NCI-H2107 treated with DMSO at 0.1 percent for 48 hours (cell line): ENCODE measurements at regions not wholly inside any gene's neighbourhood (a gene's known extent, or its start where the extent isn't known, plus 50 kb on each side); places are given as distances from the start of the nearest gene placed in this dataset.
A peak's percentile ranks its signal among the peaks of the same experiment; 100 is the strongest.

Experiments
- DNase-seq: peaks from one replicate; lab custom pipeline; 2025; ENCODE audit not compliant: unreplicated experiment; lab: John Stamatoyannopoulos, UW

DNA sequence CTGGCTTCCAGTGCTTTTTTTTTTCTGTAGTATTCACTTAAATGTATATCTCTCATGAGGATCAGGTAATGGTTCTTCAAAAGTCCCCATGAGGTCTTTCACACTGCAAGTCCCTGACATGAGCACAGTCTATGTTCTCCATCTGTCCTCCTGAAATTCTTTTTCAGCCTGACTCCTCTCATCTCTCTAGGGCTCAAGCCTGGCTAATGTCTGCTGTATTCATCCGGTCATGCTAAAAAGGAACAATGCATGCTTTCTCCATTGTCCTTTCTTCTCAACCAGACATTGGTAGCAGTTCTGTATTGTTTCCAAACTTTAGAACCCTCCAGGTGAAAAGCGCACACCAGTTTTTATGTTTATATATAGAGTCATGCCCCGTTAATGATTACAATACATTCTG, 368.3 kb upstream of the OLFM3 start:
- DNase-seq, result no peak

DNA sequence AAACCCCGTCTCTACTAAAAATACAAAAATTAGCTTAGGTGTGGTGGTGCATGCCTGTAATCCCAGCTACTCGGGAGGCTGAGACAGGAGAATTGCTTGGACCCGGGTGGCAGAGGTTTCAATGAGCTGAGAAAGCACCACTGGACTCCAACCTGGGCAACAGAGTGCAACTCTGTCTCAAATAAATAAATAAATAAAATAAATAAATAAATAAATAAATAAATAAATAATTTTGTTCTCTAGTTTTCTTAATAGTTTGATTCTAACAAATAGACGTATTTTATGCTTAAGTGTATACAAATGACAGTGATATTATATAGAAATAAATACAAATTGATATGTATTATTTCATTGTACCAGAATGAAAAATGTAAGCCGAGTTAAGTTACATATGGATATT, 339.9 kb upstream of the OLFM3 start:
- DNase-seq, result no peak

DNA sequence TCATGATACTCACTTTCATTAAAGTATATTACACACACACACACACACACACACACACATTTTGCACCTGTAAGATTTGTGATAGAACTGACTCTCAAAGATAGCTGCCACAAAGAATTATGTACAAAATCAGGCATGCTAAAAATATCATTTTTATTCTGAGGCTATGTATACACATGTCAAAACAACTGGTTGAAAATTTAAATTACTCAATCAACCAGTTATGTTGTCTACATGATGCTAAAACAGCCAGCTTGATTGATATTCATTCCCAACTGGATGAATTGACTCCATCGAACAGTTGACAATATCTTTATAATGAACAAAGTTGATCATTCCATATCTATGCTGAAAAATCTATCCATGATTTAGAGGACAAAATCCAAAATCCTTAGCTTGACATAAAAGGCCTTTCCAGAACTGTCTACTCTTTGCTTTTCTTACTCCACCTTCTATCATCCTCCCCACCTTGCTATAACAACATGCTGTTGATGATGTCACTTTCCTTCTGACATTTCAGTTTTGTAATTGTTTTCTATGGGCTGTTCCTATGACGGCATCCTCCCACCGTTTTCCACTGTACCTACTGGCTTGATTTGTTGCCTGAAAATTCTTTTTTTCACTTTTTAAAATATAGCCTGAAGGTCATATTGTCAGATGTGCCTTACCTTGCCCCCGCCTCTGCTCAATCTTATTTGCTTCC, 321.5 kb upstream of the OLFM3 start:
- DNase-seq, result no peak

DNA sequence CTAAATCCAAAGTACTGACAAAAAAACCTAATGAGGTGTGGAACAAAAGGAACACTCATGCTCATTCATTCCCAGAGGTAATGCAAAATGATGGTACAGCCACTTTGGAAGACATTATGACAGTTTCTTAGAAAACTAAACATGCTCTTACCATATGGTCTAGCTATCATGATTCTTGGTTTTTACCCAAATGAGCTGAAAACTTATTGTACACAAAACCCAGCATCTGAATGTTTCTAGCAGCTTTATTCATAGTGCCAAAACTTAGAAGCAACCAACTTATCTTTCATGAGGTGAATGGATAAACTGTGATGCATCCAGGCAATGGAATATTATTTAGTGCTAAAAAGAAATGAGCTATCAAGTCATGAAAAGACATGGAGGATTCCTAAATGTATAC, 318.4 kb upstream of the OLFM3 start:
- no peak for DNase-seq

DNA sequence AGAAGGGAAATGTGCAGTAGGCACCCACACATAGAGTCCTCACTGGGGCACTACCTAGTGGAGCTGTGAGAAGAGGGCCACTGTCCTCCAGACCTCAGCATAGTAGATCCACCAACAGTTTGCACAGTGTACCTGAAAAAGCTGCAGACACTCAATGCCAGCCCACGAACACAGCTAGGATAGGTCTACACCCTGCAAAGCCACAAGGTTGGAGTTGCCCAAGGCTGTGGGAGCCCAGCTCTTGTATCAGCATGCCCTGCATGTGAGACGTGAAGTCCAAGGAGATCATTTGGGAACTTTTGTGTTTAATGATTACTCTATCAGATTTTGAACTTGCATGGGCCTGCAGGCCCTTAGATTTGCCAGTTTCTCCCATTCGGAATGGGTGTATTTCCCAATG, 299.4 kb upstream of the OLFM3 start:
- DNase-seq, result no peak

DNA sequence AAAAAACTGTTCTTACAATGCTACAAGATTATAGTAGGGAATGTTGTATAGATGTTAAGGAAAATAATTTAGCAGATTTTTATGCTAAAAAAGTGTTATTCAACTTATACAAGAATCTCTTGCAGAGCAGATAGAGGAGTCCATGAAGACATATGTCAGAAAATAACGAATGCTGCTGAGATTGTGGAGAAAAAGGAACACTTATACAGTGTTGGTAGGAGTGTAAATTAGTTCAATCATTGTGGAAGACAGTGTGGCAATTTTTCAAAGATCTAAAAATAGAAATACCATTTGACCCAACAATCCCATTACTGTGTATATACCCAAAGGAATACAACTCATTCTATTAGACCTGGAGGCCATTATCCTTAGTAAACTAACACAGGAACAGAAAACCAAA, 286.2 kb upstream of the OLFM3 start:
- DNase-seq, result no peak

DNA sequence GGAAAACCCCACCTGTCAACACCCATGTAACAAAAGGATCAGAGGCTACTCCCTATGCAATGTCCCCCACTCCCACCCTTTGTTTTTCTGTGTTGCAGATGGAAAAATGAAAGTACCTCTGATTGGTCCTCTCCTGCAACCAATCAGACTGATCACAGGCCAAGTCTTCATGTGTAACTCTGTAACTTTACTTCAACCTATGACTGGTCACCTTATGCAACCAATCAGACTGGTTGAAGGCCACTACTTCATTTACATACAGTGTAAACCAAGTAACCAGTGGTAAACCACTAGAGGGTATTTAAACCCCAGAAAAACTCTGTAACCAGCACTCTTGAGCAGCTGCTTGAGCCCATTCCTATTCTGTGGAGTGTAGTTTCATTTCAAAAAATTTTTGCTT, 266.3 kb upstream of the OLFM3 start:
- no peak for DNase-seq

DNA sequence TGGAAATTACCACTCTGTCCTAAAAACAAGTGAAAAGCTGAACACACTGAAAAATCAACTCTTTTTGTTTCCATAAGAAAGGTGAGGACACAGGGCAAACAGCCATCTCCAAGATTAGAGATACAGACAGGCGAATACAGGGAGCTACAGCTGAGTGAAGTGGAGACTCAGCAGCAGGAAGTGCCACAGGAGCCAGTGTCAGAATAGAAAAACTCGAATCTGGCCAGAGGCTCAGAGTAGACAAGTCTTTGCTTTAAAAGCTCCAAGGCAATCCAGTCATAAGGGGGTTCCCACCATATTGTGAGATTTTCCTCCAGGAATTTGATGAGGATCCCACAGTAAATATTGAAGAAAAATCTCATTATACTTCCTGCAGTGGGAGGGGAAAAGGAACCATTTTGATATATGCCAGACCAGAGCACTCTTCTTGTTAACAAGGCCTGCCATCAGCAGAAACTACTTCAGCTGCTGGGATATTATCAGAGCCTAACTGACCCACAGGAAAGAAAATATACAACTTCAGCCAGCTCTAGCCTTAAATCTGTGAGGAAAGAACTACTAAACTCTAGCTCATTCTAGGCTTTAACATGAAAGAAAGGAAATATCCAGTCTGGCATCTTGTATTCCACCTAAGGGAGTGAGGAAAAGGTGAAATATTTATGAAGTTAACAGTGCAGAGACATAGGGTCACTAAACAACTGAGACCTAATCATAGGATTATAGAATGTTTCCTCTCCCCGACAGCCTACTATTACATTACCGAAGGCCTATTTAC, 256.2 kb upstream of the OLFM3 start:
- no peak for DNase-seq

DNA sequence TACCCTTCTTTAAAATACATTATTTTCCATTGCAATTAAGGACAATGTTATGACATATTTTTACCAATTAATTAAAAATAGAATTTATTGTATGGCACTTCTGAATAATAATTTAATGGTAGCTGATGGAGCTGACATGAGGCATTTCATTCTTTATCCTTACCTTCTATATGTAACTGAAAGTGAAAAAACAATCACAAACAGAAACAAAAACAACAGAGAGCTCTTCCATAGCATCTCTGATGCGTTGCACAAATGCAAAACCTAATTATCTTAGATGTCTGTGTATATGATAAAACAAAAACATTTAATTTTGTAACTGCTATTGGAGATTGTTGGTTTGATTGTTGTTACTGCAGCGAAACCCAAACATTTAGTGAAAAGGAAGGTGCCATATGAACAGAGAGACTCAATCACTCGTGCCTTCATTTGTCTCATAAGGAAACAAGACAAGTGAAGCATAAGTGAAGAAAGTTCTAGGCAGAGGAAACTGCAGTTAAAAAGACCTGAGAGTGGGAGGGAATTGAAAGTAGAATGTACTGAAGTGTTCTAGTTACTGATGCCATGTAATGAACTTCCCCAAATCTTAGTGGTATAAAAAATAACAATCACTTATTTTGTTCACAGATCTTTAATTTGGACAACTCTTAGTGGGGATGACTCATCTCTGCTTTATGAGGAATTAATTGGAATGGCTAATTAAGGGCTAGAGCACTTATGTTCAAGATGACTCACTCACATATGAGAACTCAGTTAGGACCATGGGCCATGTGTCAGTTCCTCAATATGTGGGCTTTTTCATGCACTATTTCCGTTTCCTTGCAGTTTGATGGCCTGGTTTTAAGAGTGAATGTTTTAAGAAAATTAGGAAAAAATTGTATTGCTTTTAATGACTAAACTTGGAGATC, 245.0 kb upstream of the OLFM3 start:
- no peak for DNase-seq

DNA sequence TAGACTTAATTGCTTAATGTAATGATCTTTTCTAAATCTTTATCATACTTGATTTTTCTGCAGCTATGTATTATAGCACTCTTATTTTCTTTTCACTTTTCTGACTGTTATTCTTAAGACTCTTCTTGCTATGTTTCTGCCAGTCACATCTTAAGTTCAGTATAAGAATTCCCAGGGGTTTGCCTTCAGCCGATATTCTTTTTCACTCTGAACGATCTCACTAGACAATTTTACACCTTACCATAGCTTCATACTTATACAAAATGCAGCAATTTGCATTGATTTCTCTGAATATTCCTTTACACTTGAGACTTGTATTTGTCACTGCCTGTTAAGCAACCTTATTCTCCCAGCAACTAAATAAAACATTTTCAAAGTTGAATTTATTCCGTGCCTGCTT, 242.5 kb upstream of the OLFM3 start:
- DNase-seq, result no peak

DNA sequence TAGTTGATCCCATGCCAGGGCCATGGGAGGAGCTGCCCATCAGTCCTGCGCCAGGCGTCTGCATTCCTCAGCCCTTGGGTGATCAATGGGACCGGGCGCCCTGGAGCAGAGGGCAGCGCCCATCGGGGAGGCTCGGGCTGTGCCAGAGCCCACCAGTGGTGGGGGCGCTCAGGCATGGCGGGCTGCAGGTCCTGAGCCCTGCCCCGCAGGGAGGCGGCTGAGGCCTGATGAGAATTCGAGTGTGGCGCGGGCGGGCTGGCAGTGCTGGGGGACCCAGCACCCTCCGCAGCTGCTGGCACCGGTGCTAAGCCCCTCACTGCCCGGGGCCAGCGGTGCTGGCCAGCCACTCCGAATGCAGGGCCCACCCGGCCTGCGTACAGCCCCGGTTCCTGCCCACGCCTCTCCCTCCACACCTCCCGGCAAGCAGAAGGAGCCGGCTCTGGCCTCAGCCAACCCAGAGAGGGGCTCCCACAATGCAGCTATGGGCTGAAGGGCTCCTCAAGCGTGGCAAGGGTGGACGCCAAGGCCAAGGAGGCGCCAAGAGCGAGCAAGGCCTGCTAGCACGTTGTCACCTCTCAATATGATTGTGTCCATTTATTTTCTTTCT, 238.1 kb upstream of the OLFM3 start:
- no peak for DNase-seq

DNA sequence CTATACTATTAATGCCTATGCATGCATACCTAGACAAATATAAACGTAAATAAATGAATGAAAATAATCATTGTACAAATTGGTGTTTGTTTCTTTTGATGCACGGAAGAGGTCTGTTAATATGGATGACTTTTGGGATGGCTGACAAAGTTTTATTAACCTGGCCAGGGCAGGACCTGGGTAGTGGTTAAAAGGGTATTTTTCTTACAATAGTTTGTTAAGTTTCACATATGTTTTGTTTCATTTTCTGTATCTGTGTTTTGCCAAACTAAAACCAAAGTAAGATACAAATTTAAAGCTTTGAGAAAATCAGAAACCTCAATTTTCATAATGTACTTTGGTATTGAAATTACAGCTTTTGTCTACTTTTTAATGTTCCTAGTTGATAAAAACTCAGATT, 222.7 kb upstream of the OLFM3 start:
- DNase-seq, result no peak

DNA sequence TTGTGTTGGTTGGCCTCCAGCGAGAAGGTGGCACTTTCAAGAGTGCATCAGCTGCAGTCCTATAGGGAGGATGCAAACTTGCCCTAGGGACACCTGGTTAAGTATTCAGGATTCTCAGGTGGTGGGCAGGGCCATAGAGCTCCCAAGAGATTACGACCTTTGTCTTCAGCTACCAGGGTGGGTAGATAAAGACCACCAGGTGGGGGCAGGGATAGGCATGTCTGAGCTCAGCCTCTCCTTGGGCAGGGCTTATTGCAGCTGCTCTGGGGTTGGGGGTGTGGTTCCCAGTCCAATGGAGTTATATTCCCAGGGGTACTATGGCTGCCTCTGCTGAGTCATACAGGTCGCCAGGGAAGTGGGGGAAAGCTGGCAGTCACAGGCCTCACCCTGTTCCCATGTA, 214.2 kb upstream of the OLFM3 start:
- DNase-seq, result peak; percentile 43

DNA sequence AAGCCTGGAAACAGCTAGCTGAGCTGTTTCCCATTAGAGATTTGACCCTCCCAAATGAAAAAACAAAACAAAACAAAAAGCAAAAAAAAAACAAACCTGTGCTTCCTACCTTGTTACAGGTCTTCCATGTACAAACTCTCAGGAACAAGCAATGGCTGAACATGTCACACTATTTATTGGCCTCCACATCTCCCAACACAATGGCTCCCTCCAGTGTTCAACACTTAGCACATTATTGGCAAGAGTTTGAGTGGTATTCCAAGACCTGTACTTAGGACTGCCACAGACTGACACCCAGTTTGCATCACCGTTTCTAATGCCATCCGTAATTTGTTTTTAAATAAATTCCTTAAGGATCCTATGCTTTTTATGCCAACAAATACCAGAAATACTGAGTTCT, 195.0 kb upstream of the OLFM3 start:
- peak; percentile 88 for DNase-seq

DNA sequence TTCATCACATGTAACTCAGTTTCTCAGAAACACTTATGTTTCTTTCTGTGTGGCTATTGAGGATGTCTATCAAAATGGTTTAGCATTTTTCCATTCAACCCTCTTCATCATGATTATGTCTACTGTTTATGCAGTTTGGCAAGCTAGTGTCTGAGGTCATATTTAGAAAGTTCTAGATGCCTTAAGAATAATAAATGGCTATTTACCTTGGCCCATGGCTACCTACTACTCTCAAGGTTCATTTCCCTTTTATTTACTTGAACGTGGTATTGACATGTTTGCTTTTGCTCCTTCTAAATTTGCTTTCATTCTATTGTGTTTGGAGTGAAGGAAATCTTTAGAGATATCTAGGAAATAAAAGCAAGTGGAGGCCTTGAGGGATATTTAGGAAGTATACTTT, 193.7 kb upstream of the OLFM3 start:
- no peak for DNase-seq

DNA sequence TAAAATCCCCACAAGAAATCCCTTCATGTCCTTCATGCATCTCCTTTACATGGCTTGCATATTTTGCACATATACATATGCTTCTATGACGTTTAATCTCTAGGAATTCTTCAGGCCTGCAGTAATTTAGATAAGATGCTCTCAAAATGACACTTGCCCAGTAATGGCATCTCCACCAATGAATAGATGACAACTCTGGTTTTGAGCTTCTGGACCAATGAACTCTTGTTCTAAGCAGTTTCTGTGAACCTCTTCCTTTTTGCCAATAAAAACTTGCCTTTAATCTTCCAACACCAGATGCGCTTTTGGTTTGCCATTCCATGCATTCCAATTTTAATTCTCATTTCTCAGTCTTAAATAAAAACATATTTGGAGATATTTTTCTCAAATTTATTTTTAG, 189.8 kb upstream of the OLFM3 start:
- no peak for DNase-seq

DNA sequence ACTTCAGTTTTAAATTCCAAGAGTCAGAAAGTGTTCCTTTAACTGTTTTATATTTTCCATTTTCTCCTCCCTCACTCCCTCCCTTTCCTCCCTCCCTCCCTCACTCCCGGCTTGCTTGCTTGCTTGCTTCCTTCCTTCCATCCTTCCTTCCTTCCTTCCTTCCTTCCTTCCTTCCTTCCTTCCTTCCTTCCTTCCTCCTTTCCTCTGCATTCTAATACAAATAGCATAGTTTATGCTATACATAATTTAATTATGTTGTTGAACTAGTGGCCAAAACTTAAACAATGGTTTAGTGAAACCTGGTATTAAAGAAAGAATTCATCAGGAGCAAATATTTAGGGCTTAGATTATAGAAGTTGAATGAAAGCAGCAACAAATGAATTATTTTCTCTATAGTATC, 188.5 kb upstream of the OLFM3 start:
- no peak for DNase-seq

DNA sequence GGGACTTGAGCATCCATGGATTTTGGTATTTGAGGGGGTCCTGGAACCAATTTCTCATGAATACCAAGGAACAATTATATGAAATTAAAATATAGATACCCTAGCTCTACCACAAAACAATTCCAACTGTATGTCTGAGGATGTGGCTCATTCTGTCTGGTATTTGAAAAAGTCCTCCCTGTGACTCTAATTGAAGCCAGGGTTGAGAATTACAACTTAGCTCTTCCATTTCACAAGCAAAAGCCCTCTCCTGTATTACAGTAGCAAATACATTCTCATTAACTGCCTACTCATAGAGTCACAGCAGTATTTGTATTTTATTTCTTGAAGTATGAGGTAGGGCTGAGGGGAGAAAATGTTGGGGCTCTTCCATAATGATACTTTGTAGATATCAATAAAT, 187.8 kb upstream of the OLFM3 start:
- DNase-seq, result no peak

DNA sequence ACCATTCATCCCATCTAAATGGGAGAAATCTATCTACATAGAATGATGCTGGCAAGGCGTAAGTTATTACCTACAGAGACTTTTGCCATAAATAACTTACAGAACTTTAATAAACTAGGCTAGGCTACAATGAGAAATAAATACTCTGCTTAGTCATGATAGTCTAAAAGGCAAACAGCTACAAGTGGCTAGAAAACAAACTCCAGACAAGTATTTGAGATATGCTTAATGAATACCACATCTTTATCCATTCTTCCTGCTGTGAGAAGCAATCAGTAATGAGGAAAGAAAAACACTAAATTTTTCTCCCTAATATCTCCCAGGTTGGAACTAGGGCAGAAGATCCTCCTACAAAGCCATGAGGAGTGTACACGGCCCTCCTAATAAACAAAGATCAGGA, 187.0 kb upstream of the OLFM3 start:
- DNase-seq, result no peak

DNA sequence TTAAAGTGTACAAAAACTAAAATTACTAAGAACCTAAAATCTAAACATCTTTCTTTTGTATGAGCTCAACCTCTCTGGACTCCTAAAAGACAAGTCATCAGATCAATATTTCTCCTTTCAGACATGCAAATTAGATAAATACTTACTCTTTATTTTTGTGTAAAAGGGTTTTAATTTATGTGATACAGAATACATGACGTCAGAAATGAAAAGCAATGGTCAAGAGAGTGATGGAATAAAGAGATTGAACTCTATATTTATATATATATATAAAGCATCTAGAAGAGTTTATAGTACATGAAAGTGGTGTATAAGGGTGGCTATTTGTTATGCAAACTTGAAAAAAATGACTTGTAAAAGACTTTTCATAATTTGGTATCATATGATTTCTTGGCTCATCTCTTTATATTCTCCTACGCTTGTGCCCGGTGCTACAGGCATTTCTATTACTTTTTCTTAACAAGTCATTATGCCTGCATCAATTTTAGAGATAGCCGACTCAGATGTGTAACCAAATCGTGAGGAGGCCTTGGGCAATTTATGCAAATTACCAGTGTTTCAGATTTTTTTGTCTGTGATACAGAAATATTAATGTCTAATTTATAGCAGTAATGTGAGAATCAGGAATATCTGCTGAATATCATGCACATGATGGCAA, 186.0 kb upstream of the OLFM3 start:
- DNase-seq, result no peak

DNA sequence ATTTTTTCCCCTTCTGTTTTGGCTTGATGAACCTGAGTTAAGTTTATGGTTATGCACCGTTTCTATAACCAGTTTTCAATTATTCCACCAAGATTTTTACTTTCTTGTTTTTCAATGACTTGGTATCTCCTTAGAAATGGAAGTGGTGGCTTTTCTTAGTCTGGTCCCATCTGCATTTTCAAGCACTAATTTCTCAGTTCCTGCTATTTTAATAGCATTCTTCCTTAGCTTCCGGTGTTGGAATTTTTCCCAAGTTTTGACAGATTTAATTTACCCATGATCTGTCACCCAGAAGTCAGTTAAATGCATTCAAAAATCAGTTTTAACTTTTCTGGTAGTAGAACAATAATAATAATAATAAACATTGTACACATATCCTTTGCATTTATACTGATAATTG, 184.6 kb upstream of the OLFM3 start:
- DNase-seq, result no peak
